Testis (tissue), 2 donors: ENCODE measurements at regions not wholly inside any gene's neighbourhood (a gene's known extent, or its start where the extent isn't known, plus 50 kb on each side); places are given as distances from the start of the nearest gene placed in this dataset.

Experiments
- CTCF ChIP-seq, 3 experiments: fragments of 450-650 bp in 2 of 3; fragments of 200-600 bp in 1 of 3; sonication (generic) in 1 of 3; IDR thresholded peaks; one replicate each; pipeline ENCODE4 v1.5.1; 2016 to 2019; ENCODE audit warnings: antibody characterized with exemption in 3 of 3, mild to moderate bottlenecking in 2 of 3, moderate library complexity in 1 of 3
- POLR2A ChIP-seq: fragments of 450-650 bp; IDR thresholded peaks from one replicate; pipeline ENCODE4 v1.6.1; 2017; ENCODE audit warnings: antibody characterized with exemption, mild to moderate bottlenecking, moderate library complexity

GRCh38 chr7:106755641-106756040, 94.7 kb upstream of the CCDC71L start:
- TF ChIP-seq CTCF (IDR thresholded peaks at IDR 0.05) (no peak), POLR2A (no peak)
